ENCODE measurements at regions not wholly inside any gene's neighbourhood (a gene's known extent, or its start where the extent isn't known, plus 50 kb on each side); places are given as distances from the start of the nearest gene placed in this dataset.
"Not testable (repeated sequence)": the region's sequence is repeated elsewhere in the genome, so short reads cannot be mapped to it uniquely, and the experiment has no call there.

DNA sequence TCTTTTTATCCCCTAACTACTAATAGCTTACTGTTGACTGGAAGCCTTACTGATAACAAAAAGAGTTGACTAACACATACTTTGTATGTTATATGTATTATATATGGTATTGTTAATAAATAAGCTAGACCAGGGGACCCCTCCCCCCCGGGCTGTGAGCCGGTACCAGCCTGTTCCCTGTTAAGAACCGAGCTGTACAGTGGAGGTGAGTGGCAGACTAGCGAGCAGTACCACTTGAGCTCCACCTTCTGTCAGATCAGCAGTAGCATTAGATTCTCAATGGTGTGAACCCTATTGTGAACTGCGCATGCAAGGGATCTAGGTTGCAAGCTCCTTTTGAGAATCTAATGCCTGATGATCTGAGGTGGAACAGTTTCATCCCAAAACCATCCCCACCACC lies 377.0 kb downstream of the IPMK start:
- H3K4me2 ChIP-seq = no peak overlapping the region
- H4K20me1 ChIP-seq (ENCODE audit: insufficient read depth) = no peaks in the 10 kb centered on the region
- DNase-seq = no peak
- no peaks in the 10 kb centered on the region for H3K4me1 ChIP-seq (ENCODE audit: control insufficient read depth in 1 of 2, insufficient read depth in 2 of 2, low read depth in 1 of 2, low read length in 1 of 2)
- no peaks in the 10 kb centered on the region for H3K9me3 ChIP-seq
- no peaks in the 10 kb centered on the region for H3K9me2 ChIP-seq
- CTCF ChIA-PET = no interaction called here
- H3K79me2 ChIP-seq (ENCODE audit: insufficient read depth) = no peaks in the 10 kb centered on the region
- no peak overlapping the region for H2AFZ ChIP-seq (ENCODE audit: low read depth)
- no peak overlapping the region for H3K27ac ChIP-seq (ENCODE audit: low read depth in 2 of 2, low read length in 1 of 2)
- H3K9ac ChIP-seq = no peak overlapping the region
- no peak overlapping the region for H3K4me3 ChIP-seq (ENCODE audit: low read depth in 2 of 2, low read length in 1 of 2)
- TF ChIP-seq REST (IDR thresholded peaks at IDR 0.05; ENCODE audit: low read depth, low read length) (no peak), ELF1 (IDR thresholded peaks at IDR 0.05) (no peak), FOXJ3 (CRISPR knock-in tag; IDR thresholded peaks at IDR 0.05) (no peak), GATA2 (CRISPR knock-in tag; IDR thresholded peaks at IDR 0.05) (no peak), TCF12 (IDR thresholded peaks at IDR 0.05) (no peak), NFIC (IDR thresholded peaks at IDR 0.05; ENCODE audit: borderline replicate concordance) (no peak), YY1 (IDR thresholded peaks at IDR 0.05; ENCODE audit: low read depth) (no peak), SMC3 (IDR thresholded peaks at IDR 0.05; ENCODE audit: low read depth, low read length) (no peak), TEAD4 (IDR thresholded peaks at IDR 0.05; ENCODE audit: borderline replicate concordance, insufficient read depth) (no peak), NRF1 (IDR thresholded peaks at IDR 0.05; ENCODE audit: low read depth, low read length) (no peak), IRF3 (IDR thresholded peaks at IDR 0.05; ENCODE audit: low read depth, low read length) (no peak), ZBTB33 (IDR thresholded peaks at IDR 0.05; ENCODE audit: borderline replicate concordance, low read depth) (no peak), RCOR1 (IDR thresholded peaks at IDR 0.05; ENCODE audit: low read length) (no peak), EP300 (IDR thresholded peaks at IDR 0.05; ENCODE audit: borderline replicate concordance in 1 of 2, low read depth in 1 of 2, low read length in 1 of 2) (no peak), EZH2phosphoT487 (IDR thresholded peaks at IDR 0.05; ENCODE audit: borderline replicate concordance, low read depth) (no peak)
- TF ChIP-seq, protein P1, sequence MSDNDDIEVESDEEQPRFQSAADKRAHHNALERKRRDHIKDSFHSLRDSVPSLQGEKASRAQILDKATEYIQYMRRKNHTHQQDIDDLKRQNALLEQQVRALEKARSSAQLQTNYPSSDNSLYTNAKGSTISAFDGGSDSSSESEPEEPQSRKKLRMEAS (IDR thresholded peaks at IDR 0.05; ENCODE audit: low read depth) = no peak
- H3F3A ChIP-seq (replicated peaks; ENCODE audit: insufficient read depth) = no peaks in the 10 kb centered on the region
- no peaks in the 10 kb centered on the region for H3K36me3 ChIP-seq (replicated peaks in 1 of 2; ENCODE audit: control insufficient read depth in 1 of 2, insufficient read depth in 2 of 2, low read length in 1 of 2)
- 61% methylated on average over 5 of the region's 5 CpGs for WGBS (ENCODE audit: low lambda C conversion rate)
- POLR2A ChIA-PET = no interaction called here
- H3K27me3 ChIP-seq (ENCODE audit: insufficient read depth) = no peaks in the 10 kb centered on the region; the same call in 1 of the 2 replicates

DNA sequence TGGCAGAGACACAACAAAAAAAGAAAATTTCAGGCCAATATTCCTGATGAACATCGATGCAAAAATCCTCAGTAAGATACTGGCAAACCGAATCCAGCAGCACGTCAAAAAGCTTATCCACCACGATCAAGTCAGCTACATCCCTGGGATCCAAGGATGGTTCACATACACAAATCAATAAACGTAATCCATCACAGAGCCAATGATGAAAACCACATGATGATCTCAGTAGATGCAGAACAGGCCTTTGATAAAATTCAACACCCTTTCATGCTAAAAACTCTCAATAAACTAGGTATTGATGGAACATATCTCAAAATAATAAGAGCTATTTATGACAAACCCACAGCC lies 382.1 kb downstream of the IPMK start:
- H3K4me1 ChIP-seq (ENCODE audit: control insufficient read depth in 1 of 2, insufficient read depth in 2 of 2, low read depth in 1 of 2, low read length in 1 of 2); H3F3A ChIP-seq (replicated peaks; ENCODE audit: insufficient read depth); CTCF ChIA-PET; H3K4me3 ChIP-seq (ENCODE audit: low read depth in 2 of 2, low read length in 1 of 2); H4K20me1 ChIP-seq (ENCODE audit: insufficient read depth); H3K36me3 ChIP-seq (replicated peaks in 1 of 2; ENCODE audit: control insufficient read depth in 1 of 2, insufficient read depth in 2 of 2, low read length in 1 of 2); DNase-seq; H3K9me2 ChIP-seq; POLR2A ChIA-PET; H3K4me2 ChIP-seq; H3K9me3 ChIP-seq; H3K27me3 ChIP-seq (ENCODE audit: insufficient read depth); H2AFZ ChIP-seq (ENCODE audit: low read depth); H3K79me2 ChIP-seq (ENCODE audit: insufficient read depth); H3K27ac ChIP-seq (ENCODE audit: low read depth in 2 of 2, low read length in 1 of 2); H3K9ac ChIP-seq: not testable (repeated sequence)
- WGBS (ENCODE audit: low lambda C conversion rate) = 23% methylated on average over 5 of the region's 5 CpGs
